Epidermal melanocyte (primary cell): ENCODE measurements at regions not wholly inside any gene's neighbourhood (a gene's known extent, or its start where the extent isn't known, plus 50 kb on each side); places are given as distances from the start of the nearest gene placed in this dataset.
"Not testable (repeated sequence)": the region's sequence is repeated elsewhere in the genome, so short reads cannot be mapped to it uniquely, and the experiment has no call there.

Source experiments
- DNase-seq: peaks from one replicate; pipeline ENCODE4 v3.0.0; 2011; ENCODE audit warnings: low spot score; ENCODE audit not compliant: insufficient read length

- not testable (repeated sequence) for DNase-seq
Measured at GRCh38 chr9:42325561-42325960, 142.1 kb downstream of the SPATA31A6 start.

GRCh38 chr9:42326482-42326881 is 143.0 kb downstream of the SPATA31A6 start:
- DNase-seq: not testable (repeated sequence)

DNA sequence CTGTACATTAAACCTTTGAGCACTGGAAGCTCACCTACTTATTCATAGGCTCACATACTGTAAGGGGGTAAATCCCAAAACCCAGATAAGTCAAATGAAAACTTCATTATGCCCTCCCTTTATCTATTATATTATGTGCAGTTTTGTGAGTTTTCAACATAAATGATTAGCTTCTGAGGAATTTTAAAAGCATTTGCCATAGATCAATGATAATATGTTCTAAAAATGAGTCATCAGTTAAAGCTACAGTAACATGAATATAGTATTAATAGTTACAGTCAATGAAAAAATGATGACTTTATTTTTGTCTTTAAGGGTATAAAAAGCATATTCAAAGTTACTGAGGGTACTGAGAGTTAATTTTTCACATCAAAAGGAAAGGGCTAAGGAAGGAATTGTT is 151.9 kb downstream of the SPATA31A6 start:
- DNase-seq: not testable (repeated sequence)

DNA sequence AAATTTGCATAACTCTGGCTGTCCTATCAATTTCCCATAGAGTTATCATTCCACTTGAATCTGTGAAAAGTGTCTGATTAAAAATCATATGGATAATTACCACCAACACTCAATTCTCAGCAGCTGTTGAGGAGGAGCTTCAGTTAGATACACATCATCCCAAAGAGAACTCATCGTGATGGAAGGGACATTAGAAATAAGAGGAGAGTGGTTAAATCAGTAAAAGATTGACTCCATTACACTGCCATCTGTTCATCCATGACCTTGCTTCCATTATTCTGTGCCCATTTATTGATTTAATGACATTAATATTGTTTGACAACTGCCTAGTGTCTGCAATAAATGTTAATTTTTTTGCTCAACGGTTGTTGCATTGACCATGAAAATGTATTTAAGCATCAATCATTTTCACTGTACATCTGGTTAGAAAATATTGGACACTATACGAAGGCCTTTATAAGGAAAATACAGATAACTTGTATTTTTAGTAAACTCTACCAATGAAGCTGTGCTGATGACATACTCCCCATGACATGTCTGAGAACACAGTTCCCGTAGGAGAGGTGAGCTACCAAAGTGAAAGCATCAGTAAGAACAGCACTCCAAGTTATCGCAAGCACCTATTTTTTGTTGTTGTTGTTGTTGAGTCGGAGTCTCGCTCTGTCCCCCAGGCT is 152.7 kb downstream of the SPATA31A6 start:
- not testable (repeated sequence) for DNase-seq

GRCh38 chr9:42338275-42338674 is 154.8 kb downstream of the SPATA31A6 start:
- not testable (repeated sequence) for DNase-seq

GRCh38 chr9:42339671-42340434 is 156.4 kb downstream of the SPATA31A6 start:
- DNase-seq: not testable (repeated sequence)

DNA sequence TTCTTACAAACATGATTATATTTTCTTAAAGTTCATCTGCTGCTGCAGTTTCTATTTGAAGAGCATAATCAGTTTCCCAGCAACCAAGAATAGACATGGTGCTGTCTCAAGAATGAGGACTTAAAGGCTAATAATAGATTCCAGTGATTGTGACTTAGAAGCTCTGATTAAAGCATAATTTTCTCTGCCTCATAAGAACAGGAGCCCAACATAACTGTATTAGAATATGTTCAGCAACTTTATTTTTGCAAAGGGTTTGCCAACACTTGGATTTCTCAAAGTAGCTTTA is 156.9 kb downstream of the SPATA31A6 start:
- not testable (repeated sequence) for DNase-seq

DNA sequence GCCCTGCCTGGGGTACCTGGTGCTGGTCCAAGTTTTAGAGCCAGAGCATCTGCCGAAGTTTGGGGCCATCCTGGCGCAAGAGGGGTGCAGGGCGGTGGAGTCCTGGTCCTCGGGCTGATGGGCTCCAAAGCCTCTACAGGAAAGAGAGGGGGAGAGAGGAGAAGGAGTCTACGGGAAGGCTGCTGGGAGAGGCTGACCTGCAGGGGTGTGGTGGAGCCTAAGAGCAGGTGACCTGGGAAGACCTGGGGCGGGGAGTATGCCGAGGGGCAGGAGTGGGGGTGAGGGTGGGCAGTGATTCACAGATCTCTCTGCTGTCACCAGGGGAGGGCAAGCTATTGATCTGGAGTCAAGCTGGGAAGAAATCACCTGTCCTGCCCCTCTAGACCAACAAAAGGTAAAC is 158.4 kb downstream of the SPATA31A6 start:
- DNase-seq: not testable (repeated sequence)

DNA sequence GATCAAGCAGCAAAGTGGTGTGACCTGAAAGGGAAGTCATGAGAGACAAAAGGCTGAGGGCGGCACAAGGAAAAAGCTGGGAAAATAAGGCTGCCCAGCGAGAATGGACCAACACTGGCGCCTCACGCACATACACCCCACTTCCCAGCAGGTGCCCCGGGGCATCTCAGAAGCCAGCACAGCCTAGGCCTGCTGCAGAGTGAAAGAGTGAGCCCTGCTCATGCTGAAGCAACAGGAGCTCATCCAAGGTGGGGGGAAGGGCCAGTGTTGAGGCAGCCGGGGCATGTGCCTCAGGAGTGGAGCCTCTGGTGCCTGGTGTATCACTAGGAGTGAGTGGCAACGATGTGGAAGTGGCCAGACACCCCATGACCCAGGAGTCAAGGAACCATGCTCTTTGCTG is 158.8 kb downstream of the SPATA31A6 start:
- DNase-seq: not testable (repeated sequence)

DNA sequence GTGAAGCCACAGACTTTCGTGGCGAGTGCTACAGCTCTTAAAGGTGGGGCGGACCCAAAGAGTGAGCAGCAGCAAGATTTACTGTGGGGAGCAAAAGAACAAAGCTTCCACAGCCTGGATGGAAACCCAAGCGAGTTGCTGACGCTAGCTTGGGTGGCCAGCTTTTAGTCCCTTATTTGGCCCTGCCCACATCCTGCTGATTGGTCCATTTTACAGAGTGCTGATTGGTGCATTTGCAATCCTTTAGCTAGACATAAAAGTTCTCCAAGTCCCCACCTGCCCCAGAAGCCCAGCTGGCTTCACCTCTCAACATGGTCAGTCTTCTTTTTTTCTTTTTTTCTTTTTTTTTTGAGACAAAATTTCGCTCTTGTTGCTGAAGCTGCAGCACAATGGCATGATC is 161.0 kb downstream of the SPATA31A6 start:
- DNase-seq: not testable (repeated sequence)

GRCh38 chr9:42346916-42347315 is 163.5 kb downstream of the SPATA31A6 start:
- not testable (repeated sequence) for DNase-seq

GRCh38 chr9:42349181-42349580 is 165.7 kb downstream of the SPATA31A6 start:
- DNase-seq: not testable (repeated sequence)

GRCh38 chr9:42350412-42350811 is 167.0 kb downstream of the SPATA31A6 start:
- DNase-seq: not testable (repeated sequence)

GRCh38 chr9:42357604-42358373 is 174.3 kb downstream of the SPATA31A6 start:
- not testable (repeated sequence) for DNase-seq

DNA sequence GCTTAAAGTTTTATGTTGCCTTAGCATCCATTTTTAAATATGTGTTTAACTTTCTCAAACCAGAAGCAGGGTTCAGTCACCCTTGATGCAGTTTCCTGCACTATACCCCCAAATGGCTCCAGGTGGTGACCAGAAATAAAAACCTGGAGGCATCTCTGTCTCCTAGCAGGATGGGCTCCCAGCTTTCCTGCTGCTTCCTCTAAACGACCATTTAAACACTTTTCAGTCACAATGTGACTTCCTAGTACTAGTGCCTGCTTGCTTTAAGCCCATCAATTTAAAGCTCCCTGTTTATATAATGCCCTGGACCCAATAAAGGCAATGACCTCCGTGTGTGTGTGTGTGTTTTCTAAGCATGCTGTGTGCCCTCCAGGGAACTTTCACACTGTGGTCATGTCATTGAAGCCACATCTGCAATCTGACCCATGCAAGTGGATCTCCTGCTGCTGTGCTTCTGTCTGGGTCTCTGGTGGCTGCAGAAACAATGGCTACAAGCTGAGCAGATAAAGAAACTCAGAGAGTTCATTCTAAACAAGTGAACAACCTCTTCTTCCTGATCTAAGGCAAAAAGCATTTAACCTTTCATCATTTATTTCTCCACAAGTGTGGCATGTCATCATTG is 175.3 kb downstream of the SPATA31A6 start:
- DNase-seq: not testable (repeated sequence)

DNA sequence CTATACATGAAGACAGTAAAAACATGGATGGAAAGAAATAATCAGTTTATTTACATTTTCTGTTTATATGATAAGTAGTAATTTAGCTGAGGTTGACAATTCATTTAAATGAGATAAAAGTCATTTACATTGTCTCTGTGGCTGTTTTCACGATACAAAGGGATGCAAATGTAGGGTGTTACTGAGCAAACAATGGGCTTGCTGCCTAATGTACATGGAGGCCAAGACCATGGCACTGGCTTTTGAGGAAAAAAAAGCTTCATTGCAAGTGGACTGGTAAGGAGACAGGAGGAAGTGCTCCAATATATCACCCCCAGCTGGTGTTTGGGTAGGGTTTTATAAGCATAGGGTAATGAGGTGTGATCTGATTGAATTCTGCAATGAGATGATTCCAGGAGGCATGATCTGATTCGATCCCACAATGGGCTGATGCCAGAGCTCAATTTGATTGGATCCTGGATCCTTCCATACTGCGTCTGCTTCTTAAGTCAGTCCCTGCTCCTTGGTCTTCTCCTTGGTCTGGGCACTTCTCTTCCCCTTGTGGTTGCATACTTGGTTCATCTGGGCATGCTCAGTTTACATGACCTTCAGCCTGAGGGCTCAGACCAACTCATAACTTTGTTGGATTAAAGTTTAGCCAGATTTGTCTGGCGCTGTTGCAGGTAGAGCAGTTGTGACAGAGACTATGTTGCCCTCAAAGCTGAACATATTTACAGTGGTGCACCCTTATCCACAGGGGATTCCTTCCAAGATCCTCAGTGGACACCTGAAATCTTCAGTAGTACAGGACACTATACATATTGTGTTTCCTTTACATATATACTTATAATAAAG is 181.2 kb downstream of the SPATA31A6 start:
- not testable (repeated sequence) for DNase-seq

DNA sequence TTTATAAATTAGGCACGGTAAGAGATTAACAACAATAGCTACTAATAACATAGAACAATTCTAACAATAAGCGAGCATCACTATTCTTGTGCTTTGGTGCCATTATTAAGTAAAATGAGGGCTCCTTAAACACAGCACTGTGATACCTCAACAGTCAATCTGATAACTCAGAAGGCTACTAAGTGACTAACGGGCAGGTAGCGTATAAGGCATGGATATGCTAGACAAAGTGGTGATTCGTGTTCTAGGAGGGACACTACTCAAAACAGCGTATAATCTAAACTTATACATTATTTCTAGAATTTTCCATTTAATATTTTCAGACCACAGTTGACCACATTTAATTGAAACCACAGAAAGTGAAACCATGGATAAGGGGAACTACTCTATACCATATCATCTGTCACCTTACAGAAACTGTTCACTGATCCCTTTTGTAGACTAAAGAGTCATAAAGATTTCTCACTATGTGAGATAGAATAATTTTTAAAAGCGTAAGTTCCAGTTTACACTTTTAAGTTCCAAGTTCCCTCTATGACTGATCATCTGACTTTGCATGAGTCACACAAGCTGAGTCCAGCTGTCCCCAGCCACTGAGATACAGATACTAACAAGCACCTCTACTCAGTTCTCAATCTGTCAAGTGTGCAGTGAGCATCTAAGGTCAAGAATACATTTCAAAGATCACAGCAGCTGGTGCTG is 181.9 kb downstream of the SPATA31A6 start:
- not testable (repeated sequence) for DNase-seq

GRCh38 chr9:42368279-42368881 is 184.9 kb downstream of the SPATA31A6 start:
- DNase-seq: not testable (repeated sequence)

- DNase-seq: not testable (repeated sequence)
Measured at GRCh38 chr9:42370172-42370571, 186.7 kb downstream of the SPATA31A6 start.

- DNase-seq: not testable (repeated sequence)
Measured at GRCh38 chr9:42371417-42371816, 188.0 kb downstream of the SPATA31A6 start.
